GM12874 (cell line): ENCODE measurements at regions not wholly inside any gene's neighbourhood (a gene's known extent, or its start where the extent isn't known, plus 50 kb on each side); places are given as distances from the start of the nearest gene placed in this dataset.

Experiments used
- TF ChIP-seq, protein P1 (sequence below): IDR thresholded peaks from 2 replicates; pipeline ENCODE4 v1.5.1; 2011; ENCODE audit warnings: low read depth, mild to moderate bottlenecking, control low read depth, low read length, moderate library complexity; ENCODE audit not compliant: insufficient read depth

DNA sequence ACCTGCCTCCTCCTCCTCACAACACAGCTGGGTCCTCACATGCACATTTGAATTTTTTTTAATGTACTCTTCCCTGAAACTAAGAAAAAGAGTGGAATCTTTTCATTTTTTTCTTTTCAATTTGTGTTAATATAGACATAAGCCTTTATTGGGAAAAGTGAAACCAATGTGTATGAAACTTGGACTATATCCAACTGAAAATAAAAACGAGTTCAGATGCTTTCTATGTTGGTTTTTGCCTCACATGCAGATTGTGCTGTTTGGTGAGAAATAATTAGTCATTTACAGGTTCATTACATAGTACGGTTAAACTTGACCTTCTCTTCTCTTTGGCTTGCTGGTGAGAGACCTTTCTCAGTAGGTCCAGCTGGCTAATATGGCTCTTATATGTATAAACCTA is 515.2 kb upstream of the FANCL start:
- TF ChIP-seq, protein P1, sequence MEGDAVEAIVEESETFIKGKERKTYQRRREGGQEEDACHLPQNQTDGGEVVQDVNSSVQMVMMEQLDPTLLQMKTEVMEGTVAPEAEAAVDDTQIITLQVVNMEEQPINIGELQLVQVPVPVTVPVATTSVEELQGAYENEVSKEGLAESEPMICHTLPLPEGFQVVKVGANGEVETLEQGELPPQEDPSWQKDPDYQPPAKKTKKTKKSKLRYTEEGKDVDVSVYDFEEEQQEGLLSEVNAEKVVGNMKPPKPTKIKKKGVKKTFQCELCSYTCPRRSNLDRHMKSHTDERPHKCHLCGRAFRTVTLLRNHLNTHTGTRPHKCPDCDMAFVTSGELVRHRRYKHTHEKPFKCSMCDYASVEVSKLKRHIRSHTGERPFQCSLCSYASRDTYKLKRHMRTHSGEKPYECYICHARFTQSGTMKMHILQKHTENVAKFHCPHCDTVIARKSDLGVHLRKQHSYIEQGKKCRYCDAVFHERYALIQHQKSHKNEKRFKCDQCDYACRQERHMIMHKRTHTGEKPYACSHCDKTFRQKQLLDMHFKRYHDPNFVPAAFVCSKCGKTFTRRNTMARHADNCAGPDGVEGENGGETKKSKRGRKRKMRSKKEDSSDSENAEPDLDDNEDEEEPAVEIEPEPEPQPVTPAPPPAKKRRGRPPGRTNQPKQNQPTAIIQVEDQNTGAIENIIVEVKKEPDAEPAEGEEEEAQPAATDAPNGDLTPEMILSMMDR, result no peak

DNA sequence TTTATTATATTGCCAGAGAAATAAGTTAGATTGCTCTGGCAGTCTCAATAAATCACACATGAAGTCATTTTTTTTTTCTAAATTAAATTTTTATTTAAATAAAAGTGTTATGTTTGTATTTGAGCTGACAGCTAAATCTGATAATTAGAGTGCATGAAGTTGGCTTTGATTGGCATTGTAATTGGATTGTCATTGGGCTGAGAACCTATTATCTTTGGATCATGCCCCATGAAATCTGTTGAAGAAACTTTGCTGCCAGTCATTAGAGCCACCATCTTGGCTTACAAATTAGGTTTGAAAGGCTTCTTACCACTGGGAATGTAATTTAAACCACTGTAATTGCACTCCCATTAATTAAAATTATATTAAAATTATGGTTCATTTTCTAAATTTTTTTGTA is 507.9 kb upstream of the FANCL start:
- TF ChIP-seq, protein P1, result no peak

DNA sequence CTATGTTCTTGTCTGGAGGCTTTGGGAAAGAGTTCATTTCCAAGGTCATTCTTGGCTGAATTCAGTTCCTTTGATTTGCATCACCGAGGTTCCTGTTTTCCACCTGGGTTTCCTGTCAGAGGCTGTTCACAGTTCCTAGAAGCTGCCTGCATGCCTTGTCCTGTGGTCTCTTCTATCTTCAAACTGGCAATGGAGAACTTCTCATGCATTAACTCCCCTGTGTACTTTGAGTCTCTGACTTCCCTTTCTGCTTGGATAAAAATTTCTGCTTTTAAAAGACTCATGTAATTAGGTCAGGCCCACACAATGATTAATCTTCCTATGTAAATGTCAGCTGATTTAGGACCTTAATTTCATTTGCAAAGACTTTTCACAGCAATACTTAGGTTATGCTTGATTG is 499.3 kb upstream of the FANCL start:
- TF ChIP-seq, protein P1, result no peak

DNA sequence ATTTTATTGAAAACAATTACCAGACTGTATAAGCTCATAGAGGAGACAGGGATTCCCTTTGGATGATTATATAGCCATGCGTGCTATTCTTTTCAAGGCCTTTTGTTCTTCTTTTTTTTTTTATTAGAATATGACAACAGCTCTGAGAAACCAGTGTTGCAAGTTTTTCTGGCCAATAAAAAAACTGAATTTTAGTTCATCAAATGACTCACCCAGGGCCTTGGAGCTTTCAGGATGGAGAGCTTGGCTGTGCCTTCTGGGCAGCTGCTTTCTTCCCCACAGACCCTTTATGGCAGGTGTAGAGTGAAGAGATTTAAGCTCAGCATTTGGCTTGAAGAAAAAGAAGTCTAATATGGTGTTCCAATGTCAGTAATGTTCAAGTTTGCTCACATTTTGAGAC is 497.9 kb upstream of the FANCL start:
- TF ChIP-seq, protein P1, result no peak

DNA sequence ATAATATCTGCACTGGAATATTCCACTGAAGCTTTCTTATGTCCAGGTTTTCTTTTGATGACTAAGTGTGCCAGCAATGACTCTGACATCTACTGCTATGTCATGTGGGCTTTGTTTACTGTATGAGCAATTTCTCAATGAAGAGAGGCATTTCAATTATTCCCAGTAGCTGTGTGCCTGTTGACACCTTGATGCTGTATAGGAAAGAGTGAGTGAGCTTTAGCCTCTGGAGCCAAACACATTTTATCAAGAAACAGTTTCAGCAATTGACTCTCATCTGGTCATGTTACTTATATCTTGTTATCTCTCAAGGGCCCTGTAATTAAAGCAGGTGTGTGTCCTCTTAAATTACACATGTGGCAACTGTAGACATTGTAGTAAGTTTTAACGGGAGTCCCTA is 493.2 kb upstream of the FANCL start:
- TF ChIP-seq, protein P1, result no peak

DNA sequence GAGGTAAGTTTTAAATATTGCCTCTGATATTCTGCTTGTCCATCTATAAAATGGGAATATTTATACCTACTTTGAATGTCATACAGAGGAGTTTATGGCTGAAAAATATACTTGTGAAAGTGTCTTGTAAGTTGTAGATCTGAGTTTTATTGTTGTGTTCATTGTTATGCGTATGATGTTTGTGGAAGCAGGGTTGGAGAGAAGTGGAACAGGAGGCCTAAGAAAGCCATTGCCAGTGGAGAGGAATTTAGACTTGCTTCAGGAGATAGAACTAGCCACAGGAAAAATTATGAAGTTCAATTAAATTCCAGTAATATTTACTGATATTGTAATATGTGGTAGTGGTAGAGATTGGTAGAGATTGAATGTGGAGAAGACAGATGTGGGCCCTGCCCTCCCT is 491.9 kb upstream of the FANCL start:
- TF ChIP-seq, protein P1, result no peak

DNA sequence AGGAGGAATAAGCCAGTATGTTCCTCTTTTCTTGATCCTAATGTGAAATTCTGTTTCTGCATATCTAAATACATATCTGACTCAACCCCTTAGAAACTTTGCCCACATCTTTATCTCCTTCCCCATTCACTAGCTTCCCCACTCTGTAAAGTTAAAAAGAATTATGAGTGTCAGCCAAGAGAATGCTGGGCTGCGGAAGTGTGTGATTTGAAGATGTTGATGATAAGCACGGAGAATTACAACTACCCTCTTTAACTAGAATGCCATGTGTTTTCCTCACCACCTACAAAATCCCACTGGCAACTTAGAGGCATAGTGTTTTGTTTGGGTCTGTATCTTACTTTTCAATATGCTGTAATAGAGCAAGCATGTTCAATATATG is 490.4 kb upstream of the FANCL start:
- TF ChIP-seq, protein P1, result no peak
